ENCODE measurements at regions not wholly inside any gene's neighbourhood (a gene's known extent, or its start where the extent isn't known, plus 50 kb on each side); places are given as distances from the start of the nearest gene placed in this dataset.

GRCh38 chr4:127448986-127449385 is 183.8 kb upstream of the INTU start:
- TF ChIP-seq CTCF (IDR thresholded peaks at IDR 0.05; ENCODE audit: low read depth, low read length): no peak
- TF ChIP-seq EZH2phosphoT487 (IDR thresholded peaks at IDR 0.05; ENCODE audit: low read depth): no peak
